ENCODE measurements at regions not wholly inside any gene's neighbourhood (a gene's known extent, or its start where the extent isn't known, plus 50 kb on each side); places are given as distances from the start of the nearest gene placed in this dataset.

DNA sequence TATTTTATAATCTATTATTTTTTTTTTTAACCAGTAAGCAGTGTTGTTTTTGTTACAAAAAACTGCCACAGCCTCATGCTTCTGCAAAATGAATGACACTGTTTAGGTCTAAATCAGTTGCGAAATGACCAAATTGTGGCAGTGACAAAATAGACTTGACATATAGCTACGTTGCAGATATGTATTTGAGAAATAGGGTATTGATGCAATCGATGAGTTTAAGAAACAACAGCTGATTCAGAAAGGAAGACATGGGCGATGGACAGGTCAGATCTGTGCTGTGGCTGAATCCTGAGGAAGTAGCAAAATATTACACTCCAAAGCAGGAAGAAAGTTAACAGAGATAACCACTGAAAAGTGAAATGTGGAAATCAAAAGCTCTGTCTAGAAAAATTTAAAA is 89.0 kb upstream of the STEAP4 start:
- TF ChIP-seq EZH2phosphoT487 (IDR thresholded peaks at IDR 0.05; ENCODE audit: insufficient read depth, low read depth), result no peak
- no peak for TF ChIP-seq EZH2 (IDR thresholded peaks at IDR 0.05; ENCODE audit: insufficient read depth, poor library complexity, severe bottlenecking)

Measured in GM23248 (cell line).